AG04450 (cell line): ENCODE measurements at regions not wholly inside any gene's neighbourhood (a gene's known extent, or its start where the extent isn't known, plus 50 kb on each side); places are given as distances from the start of the nearest gene placed in this dataset.

ENCODE experiments used
- CTCF ChIA-PET: fragments of 300-600, 350-600 bp; formaldehyde crosslinking; extraction: SDS; loops from one replicate; lab custom pipeline; 2022; ENCODE audit warnings: antibody characterized with exemption, inconsistent platforms; lab: Charles Lee
- POLR2A ChIA-PET: fragments of 350-600 bp; formaldehyde crosslinking; extraction: SDS; loops from one replicate; lab custom pipeline; 2021; ENCODE audit warnings: antibody characterized with exemption, inconsistent platforms; lab: Yijun Ruan, JAX
- DNase-seq: peaks from one replicate; pipeline ENCODE4 v3.0.0-alpha.2; 2011; ENCODE audit warnings: low read depth, low spot score
- H3K27ac ChIP-seq: one replicate; pipeline ENCODE4 v1.5.1; 2012; ENCODE audit warnings: low read depth, low read length, control low read depth
- H3K27me3 ChIP-seq: one replicate; pipeline ENCODE4 v1.6.0; 2012; ENCODE audit warnings: low read length; ENCODE audit not compliant: control insufficient read depth, insufficient read depth
- H3K4me3 ChIP-seq: 2 replicates; pipeline ENCODE4 v1.5.1; 2011; ENCODE audit warnings: mild to moderate bottlenecking, low read depth, low read length, control low read depth
- H3K9me3 ChIP-seq: 2 replicates; pipeline ENCODE4 v1.5.1; 2012; ENCODE audit warnings: low read length; ENCODE audit not compliant: control insufficient read depth, insufficient read depth
- CTCF ChIP-seq: IDR thresholded peaks from 2 replicates; pipeline ENCODE4 v1.5.1; 2011; ENCODE audit warnings: low read depth, low read length, control low read depth, inconsistent platforms

GRCh38 chr2:240200230-240201051 lies 60.0 kb upstream of the OTOS start:
- no peak for TF ChIP-seq CTCF
- DNase-seq, result no peak
- POLR2A ChIA-PET, result interaction anchor here (0.8 kb wide), 1 partner anchor 80 kb away, joined by 3 read pairs; no protein-coding TSS in a partner anchor
- CTCF ChIA-PET, result interaction anchor here (0.9 to 1.0 kb wide), 2 partner anchors 33 to 57 kb away, joined by 3 to 4 read pairs; no protein-coding TSS in a partner anchor
- Histone ChIP-seq H3K27ac (no peak overlapping the region), H3K27me3 (peaks cover 40% of the 10 kb centered on the region), H3K4me3 (no peak overlapping the region), H3K9me3 (peaks cover 2% of the 10 kb centered on the region; the same call in 1 of the 2 replicates)

GRCh38 chr2:240201866-240202265 lies 61.4 kb upstream of the OTOS start:
- DNase-seq, result no peak
- Histone ChIP-seq H3K27ac (no peak overlapping the region), H3K27me3 (peaks cover 35% of the 10 kb centered on the region), H3K4me3 (no peak overlapping the region), H3K9me3 (peaks cover 5% of the 10 kb centered on the region; the same call in 1 of the 2 replicates)
- no peak for TF ChIP-seq CTCF
- ChIA-PET CTCF (no interaction called here), POLR2A (no interaction called here)

- ChIA-PET CTCF (no interaction called here), POLR2A (interaction anchor here (0.5 kb wide), 1 partner anchor 326 kb away, joined by 4 read pairs; no protein-coding TSS in a partner anchor)
- no peak overlapping the region for H3K4me3 ChIP-seq
- peaks cover 11% of the 10 kb centered on the region for H3K9me3 ChIP-seq
- DNase-seq, result no peak
- peaks cover 31% of the 10 kb centered on the region for H3K27me3 ChIP-seq
- peak overlapping the region; percentile 11 for H3K27ac ChIP-seq
- no peak for TF ChIP-seq CTCF
Measured at GRCh38 chr2:240202586-240202985, 62.1 kb upstream of the OTOS start.

GRCh38 chr2:240203031-240203787 lies 62.8 kb upstream of the OTOS start:
- Histone ChIP-seq H3K27ac (peak overlapping the region; percentile 11), H3K27me3 (peaks cover 31% of the 10 kb centered on the region), H3K4me3 (no peak overlapping the region), H3K9me3 (peaks cover 14% of the 10 kb centered on the region)
- CTCF ChIA-PET, result interaction anchor here (1.7 kb wide), 1 partner anchor 311 kb away, joined by 4 read pairs; no protein-coding TSS in a partner anchor
- TF ChIP-seq CTCF, result no peak
- POLR2A ChIA-PET, result interaction anchor here (0.5 kb wide), 1 partner anchor 325 kb away, joined by 4 read pairs; no protein-coding TSS in a partner anchor
- no peak for DNase-seq
